ENCODE measurements at regions not wholly inside any gene's neighbourhood (a gene's known extent, or its start where the extent isn't known, plus 50 kb on each side); places are given as distances from the start of the nearest gene placed in this dataset.

GRCh38 chr5:67339219-67339767 is 142.7 kb upstream of the CD180 start:
- ChIA-PET CTCF (no interaction called here), POLR2A (no interaction called here)
- Histone ChIP-seq H3K4me3 (ENCODE audit: low read depth, low read length) (no peak overlapping the region), H3K36me3 (ENCODE audit: control insufficient read depth in 2 of 2, insufficient read depth in 1 of 2, low read length in 2 of 2) (no peaks in the 10 kb centered on the region), H3K4me1 (ENCODE audit: control insufficient read depth, insufficient read depth, low read length) (no peaks in the 10 kb centered on the region), H3K27ac (ENCODE audit: extremely low read depth, low read depth, low read length) (no peak overlapping the region), H3K9me3 (ENCODE audit: control insufficient read depth, insufficient read depth, low read depth, low read length) (no peaks in the 10 kb centered on the region)
- TF ChIP-seq ZNF366 (tag by site-specific recombination; conservative IDR thresholded peaks at IDR 0.05) (peak; percentile 93), ZNF239 (tag by site-specific recombination; IDR thresholded peaks at IDR 0.05) (0 out of 2 replicates have a peak, but pooled peaks have one; percentile 70), PRDM1 (tag by site-specific recombination; IDR thresholded peaks at IDR 0.05) (peak; percentile 100), ZNF560 (tag by site-specific recombination; IDR thresholded peaks at IDR 0.05; ENCODE audit: borderline replicate concordance) (no peak), ZNF513 (tag by site-specific recombination; IDR thresholded peaks at IDR 0.05) (no peak), ZNF155 (tag by site-specific recombination; IDR thresholded peaks at IDR 0.05) (no peak), ZNF266 (tag by site-specific recombination; IDR thresholded peaks at IDR 0.05; ENCODE audit: low read depth) (peak; percentile 37; the same call in 1 of the 2 replicates)

DNA sequence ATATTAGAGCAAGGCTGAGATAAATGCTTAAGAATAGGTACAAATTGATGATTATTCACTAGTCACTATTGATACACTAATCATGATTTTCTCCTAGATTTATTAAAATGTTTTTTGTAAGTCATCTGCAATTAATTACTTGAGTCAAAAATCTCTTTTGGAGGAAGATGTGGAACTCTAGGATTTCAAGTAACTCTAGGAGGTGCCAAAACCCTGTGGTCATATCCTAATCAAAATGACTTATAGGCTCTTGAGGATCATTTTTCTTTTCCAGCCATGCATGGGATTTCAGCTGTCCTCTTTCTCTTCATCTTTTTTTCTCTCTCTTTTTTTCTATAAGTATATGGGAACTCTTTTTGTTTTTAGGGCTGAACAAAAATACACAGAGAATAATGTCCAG is 141.8 kb upstream of the CD180 start:
- no peaks in the 10 kb centered on the region for H3K9me3 ChIP-seq (ENCODE audit: control insufficient read depth, insufficient read depth, low read depth, low read length)
- TF ChIP-seq ZNF266 (tag by site-specific recombination; IDR thresholded peaks at IDR 0.05; ENCODE audit: low read depth) = no peak
- no peak for TF ChIP-seq ZNF335 (tag by site-specific recombination; conservative IDR thresholded peaks at IDR 0.05)
- TF ChIP-seq, protein P1, sequence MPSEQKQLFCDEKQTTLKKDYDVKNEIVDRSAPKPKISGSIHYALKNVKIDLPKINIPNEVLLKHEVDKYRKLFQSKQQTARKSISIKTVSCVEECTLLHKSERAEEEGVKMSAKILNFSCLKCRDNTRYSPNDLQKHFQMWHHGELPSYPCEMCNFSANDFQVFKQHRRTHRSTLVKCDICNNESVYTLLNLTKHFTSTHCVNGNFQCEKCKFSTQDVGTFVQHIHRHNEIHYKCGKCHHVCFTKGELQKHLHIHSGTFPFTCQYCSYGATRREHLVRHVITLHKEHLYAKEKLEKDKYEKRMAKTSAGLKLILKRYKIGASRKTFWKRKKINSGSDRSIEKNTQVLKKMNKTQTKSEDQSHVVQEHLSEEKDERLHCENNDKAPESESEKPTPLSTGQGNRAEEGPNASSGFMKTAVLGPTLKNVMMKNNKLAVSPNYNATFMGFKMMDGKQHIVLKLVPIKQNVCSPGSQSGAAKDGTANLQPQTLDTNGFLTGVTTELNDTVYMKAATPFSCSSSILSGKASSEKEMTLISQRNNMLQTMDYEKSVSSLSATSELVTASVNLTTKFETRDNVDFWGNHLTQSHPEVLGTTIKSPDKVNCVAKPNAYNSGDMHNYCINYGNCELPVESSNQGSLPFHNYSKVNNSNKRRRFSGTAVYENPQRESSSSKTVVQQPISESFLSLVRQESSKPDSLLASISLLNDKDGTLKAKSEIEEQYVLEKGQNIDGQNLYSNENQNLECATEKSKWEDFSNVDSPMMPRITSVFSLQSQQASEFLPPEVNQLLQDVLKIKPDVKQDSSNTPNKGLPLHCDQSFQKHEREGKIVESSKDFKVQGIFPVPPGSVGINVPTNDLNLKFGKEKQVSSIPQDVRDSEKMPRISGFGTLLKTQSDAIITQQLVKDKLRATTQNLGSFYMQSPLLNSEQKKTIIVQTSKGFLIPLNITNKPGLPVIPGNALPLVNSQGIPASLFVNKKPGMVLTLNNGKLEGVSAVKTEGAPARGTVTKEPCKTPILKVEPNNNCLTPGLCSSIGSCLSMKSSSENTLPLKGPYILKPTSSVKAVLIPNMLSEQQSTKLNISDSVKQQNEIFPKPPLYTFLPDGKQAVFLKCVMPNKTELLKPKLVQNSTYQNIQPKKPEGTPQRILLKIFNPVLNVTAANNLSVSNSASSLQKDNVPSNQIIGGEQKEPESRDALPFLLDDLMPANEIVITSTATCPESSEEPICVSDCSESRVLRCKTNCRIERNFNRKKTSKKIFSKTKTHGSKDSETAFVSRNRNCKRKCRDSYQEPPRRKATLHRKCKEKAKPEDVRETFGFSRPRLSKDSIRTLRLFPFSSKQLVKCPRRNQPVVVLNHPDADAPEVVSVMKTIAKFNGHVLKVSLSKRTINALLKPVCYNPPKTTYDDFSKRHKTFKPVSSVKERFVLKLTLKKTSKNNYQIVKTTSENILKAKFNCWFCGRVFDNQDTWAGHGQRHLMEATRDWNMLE (tag by site-specific recombination; conservative IDR thresholded peaks at IDR 0.05; ENCODE audit: low read depth) = no peak
- no peak for TF ChIP-seq PRDM2 (tag by site-specific recombination; IDR thresholded peaks at IDR 0.05; ENCODE audit: borderline replicate concordance)
- TF ChIP-seq ZNF433 (tag by site-specific recombination; IDR thresholded peaks at IDR 0.05; ENCODE audit: low read depth) = no peak
- no peak for TF ChIP-seq ZNF280D (tag by site-specific recombination; IDR thresholded peaks at IDR 0.05)
- TF ChIP-seq ZNF660 (tag by site-specific recombination; IDR thresholded peaks at IDR 0.05) = no peak
- TF ChIP-seq ZNF302 (tag by site-specific recombination; IDR thresholded peaks at IDR 0.05; ENCODE audit: low read depth) = no peak
- no peak for TF ChIP-seq ZNF133 (tag by site-specific recombination; IDR thresholded peaks at IDR 0.05)
- TF ChIP-seq ZNF112 (tag by site-specific recombination; IDR thresholded peaks at IDR 0.05) = no peak
- no peak overlapping the region for H3K4me3 ChIP-seq (ENCODE audit: low read depth, low read length)
- no peaks in the 10 kb centered on the region for H3K4me1 ChIP-seq (ENCODE audit: control insufficient read depth, insufficient read depth, low read length)
- no peaks in the 10 kb centered on the region for H3K36me3 ChIP-seq (ENCODE audit: control insufficient read depth in 2 of 2, insufficient read depth in 1 of 2, low read length in 2 of 2)
- no peak overlapping the region for H3K27ac ChIP-seq (ENCODE audit: extremely low read depth, low read depth, low read length)
- CTCF ChIA-PET = no interaction called here
- POLR2A ChIA-PET = no interaction called here

Data from HEK293 (cell line).